A673 (cell line): ENCODE measurements at regions not wholly inside any gene's neighbourhood (a gene's known extent, or its start where the extent isn't known, plus 50 kb on each side); places are given as distances from the start of the nearest gene placed in this dataset.

Experiments
- BruUV-seq: library from RNA; stranded (reverse); fragments of 400-500 nt; replicated peaks from 2 replicates; lab custom pipeline; 2021; lab: Mats Ljungman, UMichigan
- CTCF ChIA-PET: fragments of 300-600 bp; sonication (Branson Sonifier 250); formaldehyde crosslinking; loops from one replicate; lab custom pipeline; 2022; ENCODE audit warnings: antibody characterized with exemption; lab: Charles Lee
- POLR2A ChIA-PET: fragments of 300-600 bp; sonication (Branson Sonifier 250); formaldehyde crosslinking; loops from one replicate; lab custom pipeline; 2022; ENCODE audit warnings: antibody characterized with exemption; ENCODE audit not compliant: low non-redundant PET; lab: Charles Lee
- DNase-seq: peaks from one replicate; pipeline ENCODE4 v3.0.0-alpha.2; 2015; ENCODE audit warnings: low spot score
- H3K27ac ChIP-seq: fragments of 200-600 bp; sonication (generic); 2 replicates; pipeline ENCODE4 v1.5.1; 2016; ENCODE audit warnings: mixed run types, low read depth, mild to moderate bottlenecking, mixed read lengths, antibody characterized with exemption, low read length; ENCODE audit not compliant: poor library complexity, severe bottlenecking
- H3K27me3 ChIP-seq: fragments of 200-600 bp; sonication (generic); replicated peaks from 2 replicates; pipeline ENCODE4 v1.6.1; 2017; ENCODE audit warnings: mixed run types, low read depth, mild to moderate bottlenecking, mixed read lengths, antibody characterized with exemption, low read length; ENCODE audit not compliant: insufficient read depth, poor library complexity
- H3K36me3 ChIP-seq: fragments of 200-600 bp; sonication (generic); 2 replicates; pipeline ENCODE4 v1.6.1; 2016; ENCODE audit warnings: mixed run types, mild to moderate bottlenecking, mixed read lengths, antibody characterized with exemption, low read length; ENCODE audit not compliant: insufficient read depth, poor library complexity, severe bottlenecking
- H3K4me1 ChIP-seq: fragments of 200-600 bp; sonication (generic); 2 replicates; pipeline ENCODE4 v1.6.1; 2017; ENCODE audit warnings: mixed run types, mild to moderate bottlenecking, mixed read lengths, antibody characterized with exemption, low read length; ENCODE audit not compliant: insufficient read depth, poor library complexity, severe bottlenecking
- H3K4me3 ChIP-seq: fragments of 200-600 bp; sonication (generic); 2 replicates; pipeline ENCODE4 v1.5.1; 2016; ENCODE audit warnings: low read depth, mixed run types, mild to moderate bottlenecking, mixed read lengths, low read length; ENCODE audit not compliant: poor library complexity, severe bottlenecking
- H3K9me3 ChIP-seq: fragments of 200-600 bp; sonication (generic); 2 replicates; pipeline ENCODE4 v1.6.1; 2016; ENCODE audit warnings: mixed run types, low read depth, mild to moderate bottlenecking, mixed read lengths, antibody characterized with exemption, low read length; ENCODE audit not compliant: poor library complexity, severe bottlenecking
- CTCF ChIP-seq: fragments of 300-800, 200-600 bp; sonication (generic); conservative IDR thresholded peaks from 2 replicates; pipeline ENCODE4 v1.5.1; 2017; ENCODE audit warnings: low read depth, mild to moderate bottlenecking, antibody characterized with exemption, low read length, moderate library complexity, mixed read lengths
- EZH2 ChIP-seq: fragments of 200-600 bp; sonication (generic); IDR thresholded peaks from 2 replicates; pipeline ENCODE4 v1.6.1; 2017; ENCODE audit warnings: borderline replicate concordance, low read depth, mild to moderate bottlenecking, mixed read lengths, antibody characterized with exemption, low read length; ENCODE audit not compliant: poor library complexity, severe bottlenecking
- intact Hi-C: fragments of 100-400 bp; cut with micrococcal nuclease; formaldehyde crosslinking; loops from one replicate; pipeline ENCODE4 v1.10.0; 2022; ENCODE audit not compliant: unreplicated experiment

DNA sequence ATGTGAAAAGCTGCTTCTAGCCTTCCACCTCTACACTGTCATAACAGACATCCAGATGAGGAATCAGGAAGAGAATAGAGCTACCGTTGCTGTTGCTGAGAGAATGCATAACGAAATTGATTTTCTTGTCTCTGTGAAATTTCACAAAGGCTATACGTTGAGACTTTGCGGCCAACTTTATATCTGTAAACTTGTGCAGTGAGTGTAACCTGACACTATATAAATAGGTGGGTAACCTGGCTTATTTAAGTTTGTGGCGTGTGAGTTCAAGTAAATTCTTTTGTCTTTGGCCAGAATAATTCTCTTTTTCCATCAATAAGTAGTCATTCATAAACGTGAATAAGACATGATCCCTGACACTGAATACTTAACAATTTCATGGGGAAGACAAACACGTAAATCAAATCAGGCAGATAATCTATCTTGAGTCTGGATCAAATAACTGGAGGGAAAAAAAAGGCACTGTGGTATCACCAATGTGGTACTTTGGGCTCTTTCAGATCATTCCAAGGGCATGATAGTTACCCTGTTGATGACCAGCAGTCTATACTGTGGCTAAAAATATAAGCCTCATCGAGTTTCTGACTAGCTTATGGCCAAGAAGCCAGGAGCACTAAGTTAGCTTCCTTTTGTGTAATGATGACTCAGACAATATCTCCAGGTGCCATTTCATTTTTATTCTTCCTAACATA, 98.2 kb upstream of the RASA1 start:
- H3K4me3 ChIP-seq: no peak overlapping the region
- BruUV-seq: no TSS peak
- no peaks in the 10 kb centered on the region for H3K9me3 ChIP-seq
- no peak overlapping the region for H3K27ac ChIP-seq
- ChIA-PET CTCF (no interaction called here), POLR2A (no interaction called here)
- H3K36me3 ChIP-seq: no peaks in the 10 kb centered on the region
- DNase-seq: no peak
- no peaks in the 10 kb centered on the region for H3K4me1 ChIP-seq
- TF ChIP-seq CTCF: no peak
- no peak for TF ChIP-seq EZH2
- no peaks in the 10 kb centered on the region for H3K27me3 ChIP-seq
- intact Hi-C loops: no loop called here

DNA sequence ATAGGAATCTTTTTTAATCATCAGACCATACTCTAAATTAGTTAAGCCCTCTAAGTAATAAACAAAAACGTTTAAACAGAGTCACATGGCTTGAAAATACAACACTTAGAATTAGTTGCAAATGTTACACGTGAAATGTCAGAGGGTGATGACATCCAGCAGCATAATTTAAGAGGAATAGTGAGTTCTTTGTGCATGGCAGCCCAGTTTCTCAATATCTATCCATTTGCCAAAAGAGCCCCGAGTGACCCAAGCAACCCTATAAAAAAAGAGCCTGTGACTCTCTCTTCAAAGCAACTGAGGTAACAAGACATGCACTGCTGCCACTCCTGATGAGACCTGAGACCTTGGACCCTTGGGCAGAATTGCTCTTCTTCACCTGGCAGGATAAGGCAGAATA, 96.9 kb upstream of the RASA1 start:
- no peaks in the 10 kb centered on the region for H3K27me3 ChIP-seq
- TF ChIP-seq EZH2: no peak
- TF ChIP-seq CTCF: no peak
- intact Hi-C loops: no loop called here
- ChIA-PET POLR2A (no interaction called here), CTCF (no interaction called here)
- no peak overlapping the region for H3K27ac ChIP-seq
- no peaks in the 10 kb centered on the region for H3K4me1 ChIP-seq
- BruUV-seq: no TSS peak
- no peaks in the 10 kb centered on the region for H3K9me3 ChIP-seq
- no peak overlapping the region for H3K4me3 ChIP-seq
- no peaks in the 10 kb centered on the region for H3K36me3 ChIP-seq
- DNase-seq: no peak

- DNase-seq: no peak
- Histone ChIP-seq H3K27me3 (no peaks in the 10 kb centered on the region), H3K9me3 (no peaks in the 10 kb centered on the region), H3K4me1 (no peaks in the 10 kb centered on the region), H3K27ac (no peak overlapping the region), H3K36me3 (no peaks in the 10 kb centered on the region), H3K4me3 (no peak overlapping the region)
- no TSS peak for BruUV-seq
- intact Hi-C loops: no loop called here
- TF ChIP-seq CTCF: no peak
- no peak for TF ChIP-seq EZH2
- ChIA-PET POLR2A (no interaction called here), CTCF (no interaction called here)
Measured at GRCh38 chr5:87182649-87183048, 85.0 kb upstream of the RASA1 start.
